ENCODE measurements at regions not wholly inside any gene's neighbourhood (a gene's known extent, or its start where the extent isn't known, plus 50 kb on each side); places are given as distances from the start of the nearest gene placed in this dataset.

GRCh38 chr3:127458696-127459604 lies 131.6 kb downstream of the TPRA1 start:
- intact Hi-C loops (cut with DNase I) = loop anchor here (5.0 to 10.0 kb wide), 3 partner anchors 474 to 794 kb away; partner anchors contain the start of gene PLXNA1
- no peak overlapping the region for H3K4me3 ChIP-seq
- H3K4me1 ChIP-seq = peaks cover 19 to 36% (median 20%) of the 10 kb centered on the region in 3 donors
- no peak for DNase-seq
- no peak for TF ChIP-seq POLR2A (IDR thresholded peaks at IDR 0.05)
- no peak for TF ChIP-seq CTCF (IDR thresholded peaks at IDR 0.05)
- no peak overlapping the region for H3K27ac ChIP-seq
- peaks cover 0 to 58% (median 7%) of the 10 kb centered on the region in 4 donors for H3K27me3 ChIP-seq
- H3K36me3 ChIP-seq = no peaks in the 10 kb centered on the region
- H3K9me3 ChIP-seq = no peaks in the 10 kb centered on the region
- WGBS, 2 donors = 23 to 25% methylated on average over 17 to 20 of the region's 20 CpGs

- Histone ChIP-seq H3K4me3 (no peak overlapping the region), H3K27ac (no peak overlapping the region), H3K27me3 (peaks cover 0 to 71% (median 7%) of the 10 kb centered on the region in 4 donors), H3K36me3 (no peaks in the 10 kb centered on the region), H3K9me3 (no peaks in the 10 kb centered on the region), H3K4me1 (peaks cover 19 to 36% (median 20%) of the 10 kb centered on the region in 3 donors)
- TF ChIP-seq CTCF (IDR thresholded peaks at IDR 0.05) (no peak), POLR2A (IDR thresholded peaks at IDR 0.05) (no peak)
- 51 to 64% methylated on average over 6 of the region's 6 CpGs for WGBS, 2 donors
- no peak for DNase-seq
- intact Hi-C loops (cut with DNase I) = loop anchor here (5.0 to 10.0 kb wide), 3 partner anchors 473 to 793 kb away; partner anchors contain the start of gene PLXNA1
These were observed 132.9 kb downstream of the TPRA1 start for GRCh38 chr3:127457546-127458145.

- intact Hi-C loops (cut with DNase I) = loop anchor here (5.0 to 10.0 kb wide), 3 partner anchors 472 to 792 kb away; partner anchors contain the start of gene PLXNA1
- H3K36me3 ChIP-seq = no peaks in the 10 kb centered on the region
- no peak for TF ChIP-seq CTCF (IDR thresholded peaks at IDR 0.05)
- TF ChIP-seq POLR2A (IDR thresholded peaks at IDR 0.05) = no peak
- peak overlapping the region in 2 of 4 donors; percentile 18 to 56 for H3K4me3 ChIP-seq
- H3K4me1 ChIP-seq = peaks cover 19 to 36% (median 20%) of the 10 kb centered on the region in 3 donors
- peaks cover 0 to 77% (median 7%) of the 10 kb centered on the region in 4 donors for H3K27me3 ChIP-seq
- H3K27ac ChIP-seq = no peak overlapping the region
- DNase-seq = no peak
- WGBS, 2 donors = 0 to 9% methylated on average over 16 to 18 of the region's 27 CpGs
- no peaks in the 10 kb centered on the region for H3K9me3 ChIP-seq
These were observed 133.4 kb downstream of the TPRA1 start for GRCh38 chr3:127457094-127457475.

GRCh38 chr3:127456471-127457093 lies 134.0 kb downstream of the TPRA1 start:
- TF ChIP-seq CTCF (IDR thresholded peaks at IDR 0.05) (peak in 1 of 6 experiments; percentile 11), POLR2A (IDR thresholded peaks at IDR 0.05) (no peak)
- 0 to 2% methylated on average over 6 to 15 of the region's 24 CpGs for WGBS, 2 donors
- peaks cover 0 to 79% (median 7%) of the 10 kb centered on the region in 4 donors for H3K27me3 ChIP-seq
- H3K27ac ChIP-seq = no peak overlapping the region
- intact Hi-C loops (cut with DNase I) = loop anchor here (5.0 to 10.0 kb wide), 3 partner anchors 472 to 792 kb away; partner anchors contain the start of gene PLXNA1
- H3K4me3 ChIP-seq = peak overlapping the region in 2 of 4 donors; percentile 18 to 56
- peaks cover 19 to 36% (median 20%) of the 10 kb centered on the region in 3 donors for H3K4me1 ChIP-seq
- DNase-seq = no peak
- no peaks in the 10 kb centered on the region for H3K9me3 ChIP-seq
- H3K36me3 ChIP-seq = no peaks in the 10 kb centered on the region

All from esophagus squamous epithelium (tissue), 5 donors.